NK-92 treated with Interleukin-12 subunit alpha and Interleukin-12 subunit beta, amount 100 ng/mL, for 24 hours (cell line): ENCODE measurements at regions not wholly inside any gene's neighbourhood (a gene's known extent, or its start where the extent isn't known, plus 50 kb on each side); places are given as distances from the start of the nearest gene placed in this dataset.
A peak's percentile ranks its signal among the peaks of the same experiment; 100 is the strongest.
"Not testable (repeated sequence)": the region's sequence is repeated elsewhere in the genome, so short reads cannot be mapped to it uniquely, and the experiment has no call there.

Experiments used
- DNase-seq: peaks from one replicate; lab custom pipeline; 2025; lab: John Stamatoyannopoulos, UW

DNA sequence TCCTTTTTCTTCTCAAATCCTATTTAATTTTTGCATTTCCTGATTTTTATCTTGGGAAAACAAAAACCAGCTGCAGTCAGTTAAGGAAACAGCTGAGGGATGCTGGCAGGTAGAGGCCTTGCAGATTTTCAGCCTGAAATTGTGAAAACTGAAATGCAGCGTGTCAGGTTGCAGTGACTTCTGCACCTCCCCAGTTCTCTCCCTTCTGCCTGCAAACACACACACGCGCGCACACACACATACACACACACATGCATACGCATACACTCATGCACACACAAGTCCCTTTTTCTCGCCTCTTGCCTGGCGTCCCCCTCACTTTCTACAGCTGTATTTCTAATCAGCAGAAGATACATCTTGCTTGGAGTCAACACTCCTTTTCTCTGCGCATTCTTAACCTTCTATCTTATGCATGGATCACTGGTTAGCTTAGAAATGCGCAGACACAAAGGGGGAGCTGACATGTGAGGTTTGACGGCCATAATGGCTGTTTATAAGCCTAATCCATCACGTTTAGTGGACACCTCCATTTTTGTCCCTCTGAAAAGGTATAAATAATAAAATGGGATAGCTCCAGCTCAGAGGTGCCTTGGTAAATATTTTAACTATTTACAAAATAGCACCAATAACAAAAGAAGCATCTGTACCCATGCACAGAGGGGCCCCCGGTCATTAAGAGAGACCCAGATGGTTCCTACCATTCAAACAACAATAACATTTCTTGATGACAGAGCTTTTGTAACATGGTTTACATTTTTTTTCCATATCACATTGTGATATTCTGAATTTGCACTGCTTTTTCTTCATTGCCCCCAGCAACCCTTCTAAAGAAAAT is 392.1 kb upstream of the SALL1 start:
- DNase-seq = no peak

DNA sequence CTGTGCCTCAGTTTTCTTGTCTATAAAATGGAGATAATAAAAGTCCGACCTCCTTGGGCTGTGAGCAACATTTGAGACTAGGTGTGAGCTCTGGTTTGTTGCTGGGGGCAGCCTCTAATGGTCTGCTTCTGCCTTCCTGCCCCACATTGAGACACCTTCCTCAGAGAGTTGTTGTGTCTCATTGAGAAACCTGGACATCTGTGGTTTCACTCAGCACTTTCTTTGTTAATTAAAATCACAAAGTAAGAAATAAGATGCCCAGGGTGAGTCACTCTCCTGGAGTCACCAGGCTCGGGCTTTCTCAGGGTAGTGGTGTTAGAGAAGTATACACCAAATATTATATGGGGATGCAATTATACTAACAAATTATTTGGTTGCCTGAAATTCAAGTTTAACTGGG is 389.2 kb upstream of the SALL1 start:
- DNase-seq = peak; percentile 39

DNA sequence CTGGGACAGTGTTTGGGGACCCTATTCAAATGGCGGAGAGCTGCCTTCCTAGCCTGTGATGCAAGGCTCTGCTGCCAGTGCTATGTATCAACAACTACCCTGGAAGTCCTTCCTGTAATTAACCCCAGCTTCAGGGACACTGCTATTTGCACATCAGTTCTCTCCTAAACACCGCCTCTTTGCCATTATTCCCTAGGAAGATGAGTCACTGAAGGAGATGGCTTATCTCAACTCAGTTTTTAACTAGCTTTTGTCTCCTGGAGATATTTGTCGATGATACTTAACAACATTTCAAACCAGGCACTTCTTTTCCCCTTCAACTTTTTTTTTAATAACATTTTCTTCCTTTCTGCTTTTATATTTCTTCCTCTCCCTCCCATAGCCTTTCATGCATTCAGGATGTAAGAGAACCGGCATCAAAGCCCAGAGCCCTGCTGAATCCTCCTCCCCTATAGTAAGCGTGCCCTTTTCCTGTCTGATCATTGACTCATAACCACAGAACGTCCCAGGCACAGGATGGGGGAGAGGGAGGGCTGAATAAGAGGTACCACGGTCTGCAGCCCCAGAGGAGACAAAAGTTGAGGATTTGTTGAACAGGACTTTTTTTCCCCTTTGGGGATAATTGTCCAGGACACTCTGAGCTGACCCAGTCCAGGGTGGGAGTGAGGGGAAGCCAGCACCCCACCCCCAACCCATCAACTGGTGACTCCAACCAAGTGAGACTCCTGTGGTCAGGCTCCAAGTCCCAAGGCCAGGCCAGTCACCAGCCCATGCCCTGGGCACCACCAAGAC is 387.8 kb upstream of the SALL1 start:
- peak; percentile 47 for DNase-seq

DNA sequence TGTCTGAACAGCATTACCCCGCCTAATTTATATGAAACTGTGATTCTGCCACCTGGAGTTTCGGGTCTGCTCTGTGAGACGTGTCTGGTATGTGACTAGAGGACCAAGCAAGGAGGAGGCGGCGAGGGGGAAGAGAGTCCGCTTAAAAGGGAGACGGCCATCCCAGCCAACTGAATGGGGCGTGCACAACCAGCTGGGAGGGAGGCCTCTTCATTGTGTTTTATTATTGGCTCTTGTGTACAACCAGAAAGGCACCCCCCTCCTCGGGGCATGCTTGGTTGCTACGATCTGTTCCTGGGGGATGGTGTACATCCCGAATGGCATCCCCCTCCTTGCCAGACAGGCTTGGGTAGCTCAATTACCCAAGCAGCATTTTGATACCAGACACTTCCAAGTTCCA is 384.5 kb upstream of the SALL1 start:
- no peak for DNase-seq

DNA sequence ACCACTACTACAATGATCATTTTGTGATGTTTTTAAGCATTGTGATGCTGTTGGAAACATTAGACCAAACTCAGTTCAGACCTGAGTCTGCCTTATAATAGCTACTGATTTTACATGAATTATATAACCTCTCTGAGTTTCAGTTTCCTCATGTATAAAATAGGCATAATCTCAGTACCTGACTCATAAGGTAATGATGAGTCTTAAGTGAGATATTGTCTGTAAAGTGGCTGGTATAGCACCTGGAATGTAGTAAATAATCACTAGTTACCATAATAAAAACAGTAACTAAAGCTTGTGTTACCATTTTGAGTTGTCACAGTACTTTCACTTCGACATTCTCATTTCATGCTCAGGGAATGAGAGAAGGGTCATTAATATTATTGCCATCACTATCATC is 381.5 kb upstream of the SALL1 start:
- DNase-seq = no peak

DNA sequence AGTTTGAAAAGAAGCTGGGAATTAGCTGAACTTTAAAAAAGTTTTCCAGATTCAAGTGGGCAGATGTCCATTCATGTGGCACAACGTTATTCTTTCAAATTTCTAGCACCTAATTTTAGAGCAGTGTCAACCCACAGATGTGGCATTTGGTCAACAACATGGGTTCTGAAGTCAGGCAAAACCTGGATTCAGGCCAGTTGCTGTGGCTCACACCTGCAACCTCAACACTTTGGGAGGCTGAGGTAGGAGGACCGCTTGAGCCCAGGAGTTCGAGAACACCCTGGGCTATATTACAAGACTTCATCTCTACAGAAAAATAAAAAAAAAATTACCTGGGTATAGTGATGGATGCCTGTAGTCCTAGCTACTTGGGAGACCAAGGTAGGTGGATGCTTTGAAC is 380.2 kb upstream of the SALL1 start:
- no peak for DNase-seq

DNA sequence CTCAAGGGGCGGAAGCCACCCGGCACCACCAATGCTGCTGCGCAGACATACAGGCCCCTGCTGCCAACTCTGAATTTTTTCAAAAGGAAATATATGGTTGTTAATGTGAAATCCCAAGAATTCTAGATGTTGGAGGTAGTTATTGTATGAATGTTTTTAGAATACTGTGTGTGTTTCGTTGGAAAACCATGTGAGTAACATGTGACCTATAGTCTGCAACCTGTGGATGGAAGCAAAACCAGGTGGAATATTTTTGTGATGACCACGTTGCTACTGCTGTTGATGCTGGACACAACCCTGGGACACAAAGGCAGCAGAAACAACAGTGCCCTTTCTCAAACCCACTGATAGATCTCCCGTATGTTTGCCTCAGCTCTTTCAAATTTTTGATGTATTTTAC is 376.3 kb upstream of the SALL1 start:
- no peak for DNase-seq

DNA sequence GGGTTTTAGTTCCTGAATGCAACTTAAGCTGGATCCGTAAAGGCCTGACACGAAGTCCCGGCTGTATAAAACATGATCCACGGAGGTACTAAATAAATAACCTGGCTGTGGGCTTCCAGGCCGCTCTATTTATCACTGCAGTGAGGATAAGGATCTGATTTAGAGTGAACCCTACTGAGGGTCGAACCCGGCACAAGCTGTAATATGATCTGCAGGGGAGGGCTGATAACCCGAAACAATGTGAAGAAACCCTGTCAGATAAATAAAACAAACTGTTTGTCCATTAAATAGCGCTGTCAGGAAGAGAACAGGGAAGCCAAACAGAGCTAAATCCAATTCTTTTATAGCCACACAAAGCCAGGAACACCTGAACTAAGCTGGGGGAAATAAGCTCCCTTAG is 375.6 kb upstream of the SALL1 start:
- no peak for DNase-seq

DNA sequence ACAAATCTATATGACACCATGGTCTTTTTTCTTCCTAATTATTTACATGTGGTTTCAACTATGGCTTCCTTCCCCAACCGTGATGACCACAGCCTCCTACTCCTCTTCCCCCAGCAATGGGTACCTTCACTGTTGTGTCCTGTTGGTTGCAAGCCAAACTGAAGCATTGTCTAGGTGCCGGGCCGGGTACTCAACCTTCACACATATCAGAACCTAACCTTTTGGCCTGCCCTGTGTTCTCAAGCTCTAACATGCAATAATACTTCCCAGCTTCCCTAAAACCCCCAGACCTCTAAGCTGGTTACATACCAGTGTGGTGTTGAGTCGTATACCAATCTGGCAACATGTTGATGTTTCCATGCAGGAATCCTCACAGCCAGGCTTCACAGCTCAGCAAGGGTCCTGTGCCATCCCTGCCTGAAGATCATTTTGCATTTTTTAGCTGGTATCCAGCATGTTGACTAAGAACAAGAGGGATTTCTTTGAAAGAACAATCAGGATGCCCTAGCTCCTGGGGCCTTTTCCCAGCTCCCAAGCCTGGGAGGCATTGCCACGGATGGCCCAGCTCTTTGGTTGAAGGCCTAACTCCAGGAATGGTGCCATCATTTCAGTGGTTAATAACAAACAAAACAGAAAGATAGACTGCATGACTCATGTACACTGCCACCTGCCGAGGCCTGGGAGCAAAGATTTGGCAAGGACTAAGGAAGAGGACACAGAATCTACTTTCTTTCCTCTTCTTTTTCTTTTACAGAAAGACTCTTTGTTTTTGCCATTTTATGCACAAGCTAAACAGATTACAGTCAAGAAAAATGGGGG is 373.7 kb upstream of the SALL1 start:
- no peak for DNase-seq

DNA sequence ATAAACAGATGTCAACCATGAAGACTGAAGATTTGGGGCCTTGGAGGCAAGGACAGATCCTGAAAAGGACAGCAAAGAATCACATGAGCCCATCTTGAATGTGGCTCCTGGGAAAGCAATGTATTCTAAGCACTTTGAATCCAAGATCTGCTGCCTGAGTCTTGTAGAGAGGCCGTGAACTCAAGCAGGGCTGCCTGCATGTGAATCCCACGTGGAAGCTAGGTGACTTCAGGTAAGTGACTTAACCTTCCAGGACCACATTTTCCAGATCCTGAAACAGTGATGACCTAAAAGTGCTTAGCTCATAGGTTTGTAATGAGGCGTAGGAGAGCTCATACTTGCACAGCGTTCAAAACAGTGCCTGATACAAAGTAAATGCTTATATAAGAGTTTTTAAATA is 373.0 kb upstream of the SALL1 start:
- no peak for DNase-seq

DNA sequence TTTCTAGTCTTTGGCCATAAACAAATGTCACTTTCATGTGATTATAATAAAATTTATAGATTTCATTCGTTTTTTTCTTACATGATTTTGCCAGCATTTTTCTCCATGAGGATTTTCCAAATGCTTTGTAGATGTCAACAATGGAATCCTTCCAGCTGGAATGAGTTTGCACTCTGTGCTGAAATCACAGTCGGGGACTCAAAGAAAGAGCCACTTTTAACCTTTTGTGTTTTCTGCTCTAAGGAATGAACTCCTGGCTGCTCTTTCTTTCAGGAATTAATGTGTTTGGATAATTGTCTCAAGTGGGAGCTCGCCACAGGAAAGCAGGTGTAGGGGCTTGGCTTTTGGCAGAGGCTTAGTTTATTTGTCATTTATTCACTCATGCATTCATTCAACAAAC is 372.3 kb upstream of the SALL1 start:
- DNase-seq = no peak

DNA sequence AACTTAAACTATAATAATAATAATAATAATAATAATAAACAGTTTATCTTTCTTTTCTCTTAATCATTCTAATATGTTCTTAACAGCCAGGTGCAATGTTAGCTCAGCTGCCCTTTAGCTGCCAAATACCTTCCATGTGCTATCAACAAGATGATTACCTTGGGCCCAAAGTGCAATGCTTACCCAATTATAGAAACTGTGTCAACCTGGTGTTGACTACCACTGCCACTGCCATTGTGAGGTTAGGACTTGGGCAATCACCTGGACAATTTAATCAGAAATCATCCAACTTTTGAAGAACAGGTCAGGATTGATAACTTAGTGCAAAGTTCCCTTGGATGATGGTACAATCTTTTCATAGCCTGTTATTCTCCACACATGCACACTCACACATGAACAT is 371.8 kb upstream of the SALL1 start:
- no peak for DNase-seq

DNA sequence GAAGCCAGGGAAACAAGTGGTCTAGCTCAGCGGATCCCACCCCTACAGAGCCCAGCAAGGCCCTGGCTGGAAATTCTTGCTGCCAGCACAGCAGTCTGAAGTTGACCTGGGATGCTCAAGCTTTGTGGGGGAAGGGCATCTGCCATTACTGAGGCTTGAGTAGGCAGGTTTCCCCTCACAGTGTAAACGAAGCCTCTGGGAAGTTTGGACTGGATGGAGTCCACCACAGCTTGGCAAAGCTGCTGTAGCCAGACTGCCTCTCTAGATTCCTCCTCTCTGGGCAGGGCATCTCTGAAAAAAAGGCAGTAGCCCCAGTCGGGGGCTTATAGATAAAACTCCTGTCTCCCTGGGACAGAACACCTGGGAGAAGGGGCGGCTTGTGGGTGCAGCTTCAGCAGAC is 365.9 kb upstream of the SALL1 start:
- not testable (repeated sequence) for DNase-seq

DNA sequence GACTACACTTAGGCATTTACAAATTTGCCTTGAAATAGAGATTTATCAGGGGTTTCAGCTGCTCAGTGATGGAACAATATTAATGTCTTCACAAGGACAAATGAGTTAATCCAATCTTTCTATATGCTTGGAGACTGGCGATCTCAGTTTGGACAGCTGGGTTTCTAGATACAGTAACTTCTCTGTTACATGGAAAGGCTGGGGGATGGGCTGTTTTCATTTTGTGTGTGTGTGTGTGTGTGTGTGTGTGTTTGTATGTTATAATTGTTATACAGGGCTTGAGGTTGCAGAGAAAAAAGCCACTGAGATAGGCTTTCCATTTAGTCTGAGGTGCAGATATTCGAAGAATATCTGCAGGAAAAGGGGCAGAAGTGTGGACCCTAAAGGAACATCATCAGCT is 359.3 kb upstream of the SALL1 start:
- no peak for DNase-seq

DNA sequence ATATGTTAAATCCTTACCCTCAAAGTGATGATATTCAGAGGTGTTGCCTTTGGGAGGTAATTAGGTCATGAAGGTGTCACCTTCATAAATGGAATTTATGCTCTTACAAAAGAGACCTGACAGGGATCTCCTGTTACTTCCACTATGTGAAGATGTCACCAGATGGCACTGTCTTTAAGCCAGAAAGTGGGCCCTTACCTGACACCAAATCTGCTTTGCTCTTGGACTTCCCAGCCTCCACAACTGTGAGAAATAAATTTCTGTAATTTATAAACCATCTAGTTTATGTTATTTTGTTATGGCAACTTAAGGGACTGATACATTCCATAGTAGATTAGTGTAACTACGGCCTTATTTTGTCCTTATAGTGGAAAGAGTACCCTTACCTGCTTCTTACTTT is 358.3 kb upstream of the SALL1 start:
- no peak for DNase-seq

DNA sequence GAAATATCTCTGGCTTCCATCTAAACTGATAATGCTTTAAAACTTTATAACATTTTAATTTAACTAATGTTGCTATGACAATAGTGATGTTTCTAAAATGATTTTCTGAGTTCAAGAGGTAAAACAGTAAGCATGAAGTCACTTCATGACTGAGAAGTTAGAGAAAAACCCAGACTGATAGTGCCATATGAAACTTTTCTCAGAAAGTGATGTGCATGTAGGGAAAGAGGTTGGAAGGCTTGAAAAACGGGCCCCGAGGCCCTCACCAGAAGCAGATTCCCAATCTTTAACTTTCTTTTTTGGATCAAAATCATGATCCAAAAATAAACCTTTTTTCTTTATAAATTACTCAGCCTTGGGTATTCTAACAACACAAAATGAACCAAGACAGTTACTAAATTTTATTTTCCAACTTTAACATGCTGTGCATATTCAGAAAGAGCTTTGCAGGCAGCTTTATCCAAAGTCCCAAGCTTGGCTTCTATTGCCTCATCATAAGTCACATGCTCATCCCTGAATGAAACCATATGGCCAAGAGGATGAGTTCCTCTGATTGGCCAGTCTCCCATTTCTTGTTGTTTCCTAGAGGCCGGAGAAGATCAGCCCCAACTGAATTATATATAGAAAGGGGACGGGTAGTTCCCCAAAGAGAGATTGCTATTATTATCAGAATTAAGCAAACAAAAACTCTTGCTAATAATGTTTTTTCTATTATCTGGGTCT is 357.6 kb upstream of the SALL1 start:
- no peak for DNase-seq

DNA sequence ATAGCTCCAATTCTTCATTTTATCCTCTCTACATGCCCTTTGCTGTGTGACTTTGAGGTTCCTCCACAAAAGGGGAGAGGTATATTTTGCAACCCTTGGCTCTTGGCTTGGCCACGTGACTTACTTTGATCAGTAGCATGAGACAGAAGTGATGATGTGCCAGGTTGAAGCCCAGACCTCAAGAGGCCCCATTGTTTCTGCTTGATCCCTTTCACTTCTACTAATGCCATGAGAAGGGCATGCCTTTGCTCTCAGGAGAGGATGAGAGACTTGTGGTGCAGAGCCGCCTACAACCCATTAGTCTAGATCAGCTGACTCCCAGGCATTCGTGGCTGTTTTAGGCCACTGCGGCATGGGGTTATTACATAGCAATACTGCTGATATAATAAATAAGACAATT is 356.2 kb upstream of the SALL1 start:
- DNase-seq = no peak

DNA sequence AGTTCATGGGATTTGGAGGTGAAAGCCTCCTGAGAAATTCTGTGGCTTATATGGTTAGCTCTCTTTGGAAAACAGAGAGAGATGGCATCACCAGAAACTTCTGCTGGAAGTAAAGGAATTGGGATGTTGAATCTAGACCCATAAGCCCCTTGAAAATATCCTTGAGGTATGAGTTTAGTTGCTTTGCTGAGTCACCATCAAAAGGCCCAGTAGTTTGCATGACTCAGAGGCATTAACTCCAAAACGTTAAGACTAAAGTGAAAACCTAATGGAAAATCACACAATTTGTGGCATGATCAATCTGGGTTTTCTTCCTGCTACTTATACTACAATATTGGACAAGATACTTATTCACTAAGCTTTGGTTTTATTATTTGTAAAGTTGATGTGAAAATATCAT is 349.2 kb upstream of the SALL1 start:
- no peak for DNase-seq

DNA sequence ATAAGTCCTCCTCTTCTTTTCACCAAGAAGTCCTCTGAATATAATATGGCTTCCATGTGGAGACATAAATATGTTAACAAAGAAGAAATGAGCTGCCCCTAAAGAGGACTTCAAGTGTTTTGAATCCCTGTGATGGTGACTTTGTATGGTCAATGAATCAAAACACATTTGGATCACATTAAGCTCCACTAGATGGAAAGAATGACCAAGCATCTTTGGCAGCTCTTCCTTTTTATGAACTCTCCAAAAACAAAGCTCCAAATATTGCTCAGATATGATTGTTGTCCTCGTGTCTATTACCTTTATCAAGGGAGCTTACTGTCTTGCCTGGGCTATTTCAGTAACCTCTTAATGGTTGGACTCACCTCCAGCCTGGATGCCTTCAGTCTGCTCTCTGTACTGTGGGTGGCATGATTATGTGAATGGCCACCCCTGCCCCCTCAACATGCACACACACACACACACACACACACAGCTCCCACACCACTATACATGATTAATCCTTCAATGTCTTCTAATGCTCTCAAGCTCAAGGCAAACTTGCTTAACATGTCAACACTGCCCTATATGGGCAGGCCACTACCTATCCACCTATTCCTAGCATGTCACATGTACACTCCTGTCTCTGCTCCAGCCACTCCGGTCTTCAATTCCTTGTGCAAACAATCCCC is 346.6 kb upstream of the SALL1 start:
- DNase-seq = no peak

DNA sequence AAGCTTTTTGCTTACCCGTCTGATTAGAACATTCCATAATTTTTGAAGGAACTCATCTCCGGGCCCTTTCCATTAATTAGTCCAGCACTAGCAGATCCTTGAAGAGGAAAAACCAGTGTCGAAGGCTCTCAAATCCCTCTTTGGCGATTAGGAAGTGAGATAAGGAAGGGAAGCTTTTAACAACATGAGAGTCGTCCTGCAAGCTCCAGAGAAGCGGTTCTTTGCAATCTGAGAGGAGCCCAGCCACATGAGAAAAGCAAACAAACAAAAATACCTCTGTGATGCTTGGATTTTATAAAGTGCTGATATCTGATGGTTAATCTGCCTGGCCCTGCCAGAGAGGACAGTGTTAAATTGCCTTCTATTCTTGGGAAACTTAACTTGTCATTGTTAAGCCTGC is 339.8 kb upstream of the SALL1 start:
- no peak for DNase-seq

DNA sequence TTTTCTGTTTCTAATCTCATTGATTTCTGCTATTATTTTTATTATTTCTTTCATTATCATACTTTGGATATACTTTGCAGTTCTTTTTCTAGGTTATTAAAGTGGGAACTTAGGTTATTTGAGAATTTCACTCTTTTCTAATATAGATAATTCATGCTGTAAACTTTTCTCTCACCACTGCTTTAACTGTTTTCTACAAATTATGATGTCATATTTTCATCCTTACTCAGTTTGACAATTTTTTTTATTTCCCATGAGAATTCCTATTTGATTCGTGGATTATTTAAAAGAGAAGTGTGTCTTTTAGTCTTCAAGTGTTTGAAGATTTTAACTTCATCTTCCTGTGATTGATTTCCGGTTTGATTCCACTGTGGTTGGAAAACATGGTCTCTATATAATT is 336.8 kb upstream of the SALL1 start:
- no peak for DNase-seq
